H1 (cell line): ENCODE measurements at regions not wholly inside any gene's neighbourhood (a gene's known extent, or its start where the extent isn't known, plus 50 kb on each side); places are given as distances from the start of the nearest gene placed in this dataset.

Experiments
- CTCF ChIA-PET: fragments of 300-600 bp; sonication (Branson Sonifier 250); formaldehyde crosslinking; loops from one replicate; lab custom pipeline; 2021; ENCODE audit not compliant: partially characterized antibody; lab: Charles Lee
- POLR2A ChIA-PET: fragments of 300-600 bp; sonication (Branson Sonifier 250); formaldehyde crosslinking; loops from one replicate; lab custom pipeline; 2021; ENCODE audit warnings: inconsistent platforms; ENCODE audit not compliant: partially characterized antibody; lab: Charles Lee
- DNase-seq, 2 experiments: peaks; one replicate each; pipeline versions ENCODE4 v3.0.0 to v3.0.0-alpha.2; 2010 to 2022; ENCODE audit warnings: low spot score in 2 of 2, low read depth in 1 of 2, mixed read lengths in 1 of 2
- FAIRE-seq: peaks from 2 replicates; lab custom pipeline; 2011; peaks lifted over from hg19 to GRCh38; lab: Jason Lieb, UNC
- H2AFZ ChIP-seq: 2 replicates; pipeline ENCODE4 v1.8.1; 2012; ENCODE audit warnings: low read length, inconsistent platforms
- H2AK5ac ChIP-seq: 2 replicates; pipeline ENCODE4 v1.6.1; 2013; ENCODE audit warnings: low read depth, low read length
- H2BK120ac ChIP-seq: replicated peaks from 2 replicates; pipeline ENCODE3; 2013; ENCODE audit warnings: low read depth, low read length, inconsistent platforms
- H2BK12ac ChIP-seq: 2 replicates; pipeline ENCODE4 v1.6.1; 2013; ENCODE audit warnings: low read depth, low read length
- H2BK15ac ChIP-seq: 2 replicates; pipeline ENCODE4 v1.6.1; 2013; ENCODE audit warnings: low read length
- H2BK20ac ChIP-seq: 2 replicates; pipeline ENCODE4 v1.6.1; 2013; ENCODE audit warnings: low read length
- H2BK5ac ChIP-seq: 2 replicates; pipeline ENCODE4 v1.6.1; 2013; ENCODE audit warnings: low read depth, low read length
- H3K14ac ChIP-seq: 2 replicates; pipeline ENCODE4 v1.6.1; 2013; ENCODE audit warnings: inconsistent platforms; ENCODE audit not compliant: insufficient read length
- H3K18ac ChIP-seq: 2 replicates; pipeline ENCODE4 v1.6.1; 2013; ENCODE audit warnings: low read length; ENCODE audit errors: extremely low read depth
- H3K23ac ChIP-seq: 2 replicates; pipeline ENCODE4 v1.6.1; 2013; ENCODE audit warnings: inconsistent platforms; ENCODE audit not compliant: insufficient read length
- H3K23me2 ChIP-seq: 2 replicates; pipeline ENCODE4 v1.6.1; 2013; ENCODE audit warnings: low read depth, low read length
- H3K27ac ChIP-seq: 2 replicates; pipeline ENCODE4 v1.6.1; 2011; ENCODE audit warnings: low read depth, low read length, inconsistent platforms
- H3K27me3 ChIP-seq, 4 experiments: replicated peaks in 1 of 4; 1 replicate in 1 of 4; 2 replicates in 3 of 4; pipeline versions ENCODE4 v1.6.1 to v1.8.1; 2011 to 2013; ENCODE audit warnings: low read length in 3 of 4, mild to moderate bottlenecking in 3 of 4, inconsistent platforms in 2 of 4, mixed read lengths in 2 of 4, moderate library complexity in 1 of 4; ENCODE audit not compliant: control insufficient read depth in 3 of 4, insufficient read depth in 3 of 4; ENCODE audit errors: extremely low read depth in 1 of 4
- H3K36me3 ChIP-seq, 4 experiments: 2 replicates each; pipeline versions ENCODE4 v1.6.1 to v1.8.1; 2011 to 2013; ENCODE audit warnings: mild to moderate bottlenecking in 4 of 4, low read length in 3 of 4, moderate library complexity in 2 of 4, control low read depth in 1 of 4, inconsistent platforms in 1 of 4; ENCODE audit not compliant: insufficient read depth in 4 of 4, control insufficient read depth in 2 of 4
- H3K4ac ChIP-seq: replicated peaks from 2 replicates; pipeline ENCODE3; 2013; ENCODE audit warnings: low read length, low read depth, mixed read lengths, inconsistent platforms; ENCODE audit not compliant: insufficient read length
- H3K4me1 ChIP-seq, 4 experiments: replicated peaks in 1 of 4; 1 replicate in 1 of 4; 2 replicates in 3 of 4; pipeline versions ENCODE4 v1.6.1 to v1.8.1; 2011 to 2013; ENCODE audit warnings: low read length in 3 of 4, inconsistent platforms in 2 of 4, mixed read lengths in 1 of 4; ENCODE audit not compliant: insufficient read depth in 4 of 4, control insufficient read depth in 3 of 4
- H3K4me2 ChIP-seq, 2 experiments: 2 replicates each; pipeline versions ENCODE4 v1.6.1 to v1.8.1; 2011 to 2013; ENCODE audit warnings: low read depth in 2 of 2, low read length in 2 of 2, control low read depth in 1 of 2, inconsistent platforms in 1 of 2, mild to moderate bottlenecking in 1 of 2; ENCODE audit not compliant: insufficient read depth in 1 of 2
- H3K4me3 ChIP-seq, 4 experiments: fragments of 200-600, 300-600 bp in 1 of 4; sonication (generic), shearing (Covaris generic), sonication (Bioruptor Twin) in 1 of 4; 2 replicates each; pipeline versions ENCODE4 v1.5.1 to v1.8.1; 2011 to 2016; ENCODE audit warnings: low read length in 4 of 4, low read depth in 3 of 4, control low read depth in 2 of 4, inconsistent platforms in 2 of 4, mild to moderate bottlenecking in 2 of 4, mixed read lengths in 1 of 4, moderate library complexity in 1 of 4; ENCODE audit not compliant: insufficient read depth in 2 of 4; ENCODE audit errors: extremely low read depth in 1 of 4
- H3K56ac ChIP-seq: replicated peaks from 2 replicates; pipeline ENCODE3; 2013; ENCODE audit warnings: low read depth, mild to moderate bottlenecking, mixed read lengths, low read length, inconsistent platforms; ENCODE audit not compliant: insufficient read length
- H3K79me1 ChIP-seq: 2 replicates; pipeline ENCODE4 v1.6.1; 2013; ENCODE audit warnings: low read depth, low read length, control low read depth
- H3K79me2 ChIP-seq, 2 experiments: 2 replicates each; pipeline versions ENCODE4 v1.6.1 to v1.8.1; 2012 to 2013; ENCODE audit warnings: low read length in 2 of 2, mild to moderate bottlenecking in 2 of 2, inconsistent platforms in 1 of 2; ENCODE audit not compliant: insufficient read depth in 2 of 2, control insufficient read depth in 1 of 2
- H3K9ac ChIP-seq, 4 experiments: replicated peaks in 1 of 4; 1 replicate in 1 of 4; 2 replicates in 3 of 4; pipeline versions ENCODE4 v1.6.1 to v1.8.1; 2011 to 2013; ENCODE audit warnings: low read depth in 3 of 4, low read length in 3 of 4, control low read depth in 2 of 4, mild to moderate bottlenecking in 2 of 4, moderate library complexity in 2 of 4, inconsistent platforms in 1 of 4; ENCODE audit errors: extremely low read depth in 1 of 4
- H3K9me3 ChIP-seq, 2 experiments: 2 replicates each; pipeline versions ENCODE4 v1.6.1 to v1.8.1; 2012 to 2013; ENCODE audit warnings: mild to moderate bottlenecking in 2 of 2, moderate library complexity in 2 of 2, control low read depth in 1 of 2, inconsistent platforms in 1 of 2, low read depth in 1 of 2, low read length in 1 of 2, mixed read lengths in 1 of 2; ENCODE audit not compliant: insufficient read depth in 2 of 2
- H4K20me1 ChIP-seq, 2 experiments: replicated peaks in 1 of 2; 2 replicates each; pipeline versions ENCODE3 to v1.8.1; 2011 to 2013; ENCODE audit warnings: inconsistent platforms in 2 of 2, low read length in 2 of 2, mild to moderate bottlenecking in 1 of 2; ENCODE audit not compliant: insufficient read depth in 2 of 2, control insufficient read depth in 1 of 2
- H4K5ac ChIP-seq: 2 replicates; pipeline ENCODE4 v1.6.1; 2013; ENCODE audit warnings: low read length, low read depth, mixed read lengths, inconsistent platforms; ENCODE audit not compliant: insufficient read length
- H4K8ac ChIP-seq: 2 replicates; pipeline ENCODE4 v1.8.0; 2013; ENCODE audit warnings: mild to moderate bottlenecking, moderate library complexity, low read length, inconsistent platforms; ENCODE audit not compliant: insufficient read depth; ENCODE audit errors: extremely low read depth
- H4K91ac ChIP-seq: replicated peaks from 2 replicates; pipeline ENCODE3; 2013; ENCODE audit warnings: low read length, mixed read lengths, inconsistent platforms; ENCODE audit not compliant: insufficient read length
- EZH2 ChIP-seq: fragments of 200-600 bp; sonication (generic); IDR thresholded peaks from 2 replicates; pipeline ENCODE4 v1.7.1; 2012; ENCODE audit warnings: low read depth, mild to moderate bottlenecking, moderate library complexity, low read length, inconsistent platforms; ENCODE audit not compliant: severe bottlenecking
- HDAC2 ChIP-seq, 2 experiments: fragments of 300-600 bp in 1 of 2; sonication (generic) in 1 of 2; IDR thresholded peaks; 2 replicates each; pipeline ENCODE4 v1.6.1; 2011 to 2012; ENCODE audit warnings: low read depth in 2 of 2, low read length in 2 of 2, mild to moderate bottlenecking in 2 of 2, moderate library complexity in 2 of 2, borderline replicate concordance in 1 of 2, inconsistent platforms in 1 of 2
- SRF ChIP-seq: IDR thresholded peaks from 2 replicates; pipeline ENCODE4 v1.6.1; 2011; ENCODE audit warnings: mild to moderate bottlenecking, low read depth, low read length, moderate library complexity
- WGBS, 2 experiments: shearing (Covaris generic) in 1 of 2; methylation state at CpG; one replicate each; pipeline versions ENCODE4 v1.1.6 to v1.1.7; 2013 to 2015; ENCODE audit warnings: low lambda C conversion rate in 2 of 2, mixed read lengths in 2 of 2, inconsistent platforms in 1 of 2, low coverage in 1 of 2, missing lambda C conversion rate in 1 of 2; ENCODE audit not compliant: insufficient replicate concordance in 2 of 2, insufficient coverage in 1 of 2, insufficient read length in 1 of 2; ENCODE audit errors: extremely low coverage in 1 of 2, missing lambda C conversion rate in 1 of 2; 5-methylcytosine and 5-hydroxymethylcytosine counted together

DNA sequence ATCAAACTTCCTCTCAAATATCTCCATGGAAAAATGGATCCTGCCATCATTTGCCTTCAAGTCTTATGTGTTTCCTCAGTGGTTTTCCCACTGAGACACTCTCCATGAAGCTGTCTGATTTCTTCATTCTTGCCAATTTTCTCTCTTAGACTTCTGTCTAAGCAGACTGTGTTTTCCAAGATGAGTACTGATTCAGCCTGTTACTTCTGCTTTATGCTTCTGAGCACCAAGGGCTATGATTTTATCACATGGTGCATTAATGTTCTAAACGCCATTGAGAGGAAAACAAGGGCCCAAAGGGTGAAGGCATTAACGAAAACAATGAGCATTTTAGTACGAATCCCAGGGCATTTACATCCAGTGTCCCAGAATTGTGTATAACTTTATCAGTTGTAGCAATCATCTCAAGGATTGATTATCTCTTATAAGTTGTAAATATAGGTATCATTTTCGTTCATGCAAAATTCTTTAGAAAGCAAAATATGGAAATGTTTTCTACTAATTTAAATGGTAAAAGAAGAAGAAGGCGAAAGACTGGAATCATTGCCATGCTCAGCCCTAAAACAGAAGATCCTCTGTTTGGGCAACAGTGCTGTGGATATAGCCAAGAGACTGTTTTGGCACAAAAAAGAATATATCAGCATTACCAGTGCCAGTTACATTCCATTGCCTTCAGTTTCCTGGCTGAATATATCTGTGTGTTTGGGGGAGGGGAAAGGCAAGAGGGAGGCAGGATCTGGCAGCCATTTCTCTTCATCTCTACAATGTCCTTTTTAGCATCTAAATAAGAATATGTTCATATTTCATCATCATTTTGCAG is 537.6 kb downstream of the ANXA1 start:
- POLR2A ChIA-PET = no interaction called here
- Histone ChIP-seq H2BK12ac (no peak overlapping the region), H3K4me3 (no peak overlapping the region), H2BK15ac (no peak overlapping the region), H4K8ac (no peak overlapping the region), H3K4me2 (no peak overlapping the region), H3K4me1 (peaks cover 0 to 4% (median 0%) of the 10 kb centered on the region in 4 experiments; a peak in 2 of 7 replicates)
- TF ChIP-seq HDAC2 (IDR thresholded peaks at IDR 0.05; ENCODE audit: borderline replicate concordance in 1 of 2, low read depth in 2 of 2, low read length in 2 of 2) (no peak), EZH2 (no peak), SRF (no peak)
- TF ChIP-seq, all 59 proteins: peak for 0
- 85% methylated on average over 5 of the region's 5 CpGs; no CpG with 5 or more reads in 1 of the 2 experiments for WGBS, 2 experiments
- Histone ChIP-seq H3K23me2 (no peaks in the 10 kb centered on the region), H4K5ac (no peak overlapping the region), H3K36me3 (no peaks in the 10 kb centered on the region), H3K9ac (no peak overlapping the region), H3K4ac (no peak overlapping the region), H4K20me1 (no peaks in the 10 kb centered on the region), H4K91ac (no peak overlapping the region), H3K79me1 (no peaks in the 10 kb centered on the region), H3K27me3 (no peaks in the 10 kb centered on the region), H3K23ac (no peak overlapping the region), H3K9me3 (no peaks in the 10 kb centered on the region), H2AK5ac (no peak overlapping the region), H2AFZ (no peak overlapping the region), H3K14ac (no peak overlapping the region), H3K18ac (no peak overlapping the region), H3K27ac (no peak overlapping the region), H2BK20ac (peak overlapping the region; percentile 25; the same call in 1 of the 2 replicates), H2BK5ac (no peak overlapping the region), H3K79me2 (no peaks in the 10 kb centered on the region), H3K56ac (no peak overlapping the region), H2BK120ac (no peak overlapping the region)
- no peak for DNase-seq
- CTCF ChIA-PET = no interaction called here
- no peak for FAIRE-seq
